ENCODE measurements at regions not wholly inside any gene's neighbourhood (a gene's known extent, or its start where the extent isn't known, plus 50 kb on each side); places are given as distances from the start of the nearest gene placed in this dataset.
A peak's percentile ranks its signal among the peaks of the same experiment; 100 is the strongest.

- no peak for TF ChIP-seq CTCF (IDR thresholded peaks at IDR 0.05; ENCODE audit: insufficient read depth, low read depth, low read length)
- H3K4me3 ChIP-seq (ENCODE audit: low read depth, low read length) = no peak overlapping the region
- DNase-seq (ENCODE audit: low read depth) = no peak
Observed at GRCh38 chr2:147575106-147575505, 269.7 kb upstream of the ACVR2A start.

GRCh38 chr2:147572622-147573021 is 272.2 kb upstream of the ACVR2A start:
- H3K4me3 ChIP-seq (ENCODE audit: low read depth, low read length) = no peak overlapping the region
- TF ChIP-seq CTCF (IDR thresholded peaks at IDR 0.05; ENCODE audit: insufficient read depth, low read depth, low read length) = no peak
- no peak for DNase-seq (ENCODE audit: low read depth)

GRCh38 chr2:147569426-147569825 is 275.4 kb upstream of the ACVR2A start:
- no peak for DNase-seq (ENCODE audit: low read depth)
- TF ChIP-seq CTCF (IDR thresholded peaks at IDR 0.05; ENCODE audit: insufficient read depth, low read depth, low read length) = no peak
- no peak overlapping the region for H3K4me3 ChIP-seq (ENCODE audit: low read depth, low read length)

- TF ChIP-seq CTCF (IDR thresholded peaks at IDR 0.05; ENCODE audit: insufficient read depth, low read depth, low read length) = no peak
- no peak overlapping the region for H3K4me3 ChIP-seq (ENCODE audit: low read depth, low read length)
- no peak for DNase-seq (ENCODE audit: low read depth)
Observed at GRCh38 chr2:147568109-147568508, 276.7 kb upstream of the ACVR2A start.

- no peak overlapping the region for H3K4me3 ChIP-seq (ENCODE audit: low read depth, low read length)
- TF ChIP-seq CTCF (IDR thresholded peaks at IDR 0.05; ENCODE audit: insufficient read depth, low read depth, low read length) = no peak
- peak; percentile 14 for DNase-seq (ENCODE audit: low read depth)
Observed at GRCh38 chr2:147567136-147567535, 277.7 kb upstream of the ACVR2A start.

- DNase-seq (ENCODE audit: low read depth) = peak; percentile 28
- no peak for TF ChIP-seq CTCF (IDR thresholded peaks at IDR 0.05; ENCODE audit: insufficient read depth, low read depth, low read length)
- no peak overlapping the region for H3K4me3 ChIP-seq (ENCODE audit: low read depth, low read length)
Observed at GRCh38 chr2:147560810-147561535, 283.9 kb upstream of the ACVR2A start.
